OCI-LY1 (cell line): ENCODE measurements at regions not wholly inside any gene's neighbourhood (a gene's known extent, or its start where the extent isn't known, plus 50 kb on each side); places are given as distances from the start of the nearest gene placed in this dataset.

ENCODE experiments used
- H2AFZ ChIP-seq: fragments of 200-600 bp; sonication (generic), shearing (Covaris generic); 2 replicates; pipeline ENCODE4 v1.6.0; 2014; ENCODE audit warnings: antibody characterized with exemption, mild to moderate bottlenecking, low read length
- H3F3A ChIP-seq: fragments of 200-600 bp; sonication (generic), shearing (Covaris generic); 2 replicates; pipeline ENCODE4 v1.6.0; 2014; ENCODE audit warnings: mild to moderate bottlenecking, antibody characterized with exemption, low read length, moderate library complexity; ENCODE audit not compliant: insufficient read depth
- H3K27ac ChIP-seq: fragments of 200-600 bp; sonication (generic); 2 replicates; pipeline ENCODE4 v1.5.1; 2014; ENCODE audit warnings: low read length, mixed run types, mild to moderate bottlenecking, low read depth; ENCODE audit not compliant: poor library complexity, severe bottlenecking
- H3K27me3 ChIP-seq: fragments of 200-600 bp; sonication (generic); 2 replicates; pipeline ENCODE4 v1.6.0; 2014; ENCODE audit warnings: antibody characterized with exemption, mild to moderate bottlenecking, low read length, moderate library complexity; ENCODE audit not compliant: insufficient read depth
- H3K36me3 ChIP-seq: fragments of 200-600 bp; sonication (generic); 2 replicates; pipeline ENCODE4 v1.6.1; 2014; ENCODE audit warnings: mild to moderate bottlenecking, antibody characterized with exemption, low read length, moderate library complexity, mixed read lengths; ENCODE audit not compliant: insufficient read depth
- H3K4me1 ChIP-seq: fragments of 200-600 bp; sonication (generic); 2 replicates; pipeline ENCODE4 v1.5.1; 2014; ENCODE audit warnings: mild to moderate bottlenecking, low read length, moderate library complexity; ENCODE audit not compliant: insufficient read depth, severe bottlenecking
- H3K4me2 ChIP-seq: fragments of 200-600 bp; sonication (generic), shearing (Covaris generic); 2 replicates; pipeline ENCODE4 v1.6.1; 2014; ENCODE audit warnings: low read length
- H3K4me3 ChIP-seq: fragments of 200-600 bp; sonication (generic); 2 replicates; pipeline ENCODE4 v1.5.1; 2014; ENCODE audit warnings: low read length, low read depth, mild to moderate bottlenecking, mixed read lengths; ENCODE audit not compliant: poor library complexity, severe bottlenecking
- H3K79me2 ChIP-seq: fragments of 200-600 bp; shearing (Covaris generic); 2 replicates; pipeline ENCODE4 v1.6.1; 2016; ENCODE audit warnings: mixed run types, low read length, mixed read lengths; ENCODE audit not compliant: insufficient read depth
- H3K9ac ChIP-seq: fragments of 200-600 bp; sonication (generic), shearing (Covaris generic); 2 replicates; pipeline ENCODE4 v1.6.1; 2014; ENCODE audit warnings: mild to moderate bottlenecking, low read length, mixed read lengths
- H3K9me2 ChIP-seq: fragments of 200-600 bp; sonication (generic), shearing (Covaris generic); 2 replicates; pipeline ENCODE4 v1.6.1; 2014; ENCODE audit warnings: low read depth, mild to moderate bottlenecking, low read length, mixed read lengths
- H3K9me3 ChIP-seq: fragments of 200-600 bp; shearing (Covaris generic); 2 replicates; pipeline ENCODE4 v1.6.1; 2014; ENCODE audit warnings: low read length, mixed read lengths
- H4K20me1 ChIP-seq: fragments of 200-600 bp; sonication (generic), shearing (Covaris generic); 2 replicates; pipeline ENCODE4 v1.6.0; 2016; ENCODE audit warnings: mild to moderate bottlenecking, low read length; ENCODE audit not compliant: insufficient read depth
- EZH2 ChIP-seq: fragments of 200-600 bp; sonication (generic), shearing (Covaris generic); IDR thresholded peaks from 2 replicates; pipeline ENCODE4 v1.8.0; 2017; ENCODE audit warnings: borderline replicate concordance, mixed run types, mild to moderate bottlenecking, antibody characterized with exemption, low read length, moderate library complexity, mixed read lengths
- TF ChIP-seq, protein P1 (sequence below): fragments of 200-600 bp; sonication (generic), shearing (Covaris generic); IDR thresholded peaks from 2 replicates; pipeline ENCODE4 v1.5.1; 2017; ENCODE audit warnings: mild to moderate bottlenecking, antibody characterized with exemption, low read length, moderate library complexity, mixed read lengths

GRCh38 chr7:41067576-41067975 is 635.3 kb downstream of the INHBA start:
- Histone ChIP-seq H3K4me2 (no peak overlapping the region), H3K27me3 (no peaks in the 10 kb centered on the region), H3K9ac (no peak overlapping the region), H4K20me1 (no peaks in the 10 kb centered on the region), H3F3A (no peaks in the 10 kb centered on the region), H3K36me3 (no peaks in the 10 kb centered on the region), H3K4me1 (no peaks in the 10 kb centered on the region), H3K9me3 (no peaks in the 10 kb centered on the region), H3K79me2 (no peaks in the 10 kb centered on the region), H3K27ac (no peak overlapping the region), H3K9me2 (no peaks in the 10 kb centered on the region), H2AFZ (no peak overlapping the region), H3K4me3 (no peak overlapping the region)
- TF ChIP-seq, protein P1, sequence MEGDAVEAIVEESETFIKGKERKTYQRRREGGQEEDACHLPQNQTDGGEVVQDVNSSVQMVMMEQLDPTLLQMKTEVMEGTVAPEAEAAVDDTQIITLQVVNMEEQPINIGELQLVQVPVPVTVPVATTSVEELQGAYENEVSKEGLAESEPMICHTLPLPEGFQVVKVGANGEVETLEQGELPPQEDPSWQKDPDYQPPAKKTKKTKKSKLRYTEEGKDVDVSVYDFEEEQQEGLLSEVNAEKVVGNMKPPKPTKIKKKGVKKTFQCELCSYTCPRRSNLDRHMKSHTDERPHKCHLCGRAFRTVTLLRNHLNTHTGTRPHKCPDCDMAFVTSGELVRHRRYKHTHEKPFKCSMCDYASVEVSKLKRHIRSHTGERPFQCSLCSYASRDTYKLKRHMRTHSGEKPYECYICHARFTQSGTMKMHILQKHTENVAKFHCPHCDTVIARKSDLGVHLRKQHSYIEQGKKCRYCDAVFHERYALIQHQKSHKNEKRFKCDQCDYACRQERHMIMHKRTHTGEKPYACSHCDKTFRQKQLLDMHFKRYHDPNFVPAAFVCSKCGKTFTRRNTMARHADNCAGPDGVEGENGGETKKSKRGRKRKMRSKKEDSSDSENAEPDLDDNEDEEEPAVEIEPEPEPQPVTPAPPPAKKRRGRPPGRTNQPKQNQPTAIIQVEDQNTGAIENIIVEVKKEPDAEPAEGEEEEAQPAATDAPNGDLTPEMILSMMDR, result no peak
- no peak for TF ChIP-seq EZH2

DNA sequence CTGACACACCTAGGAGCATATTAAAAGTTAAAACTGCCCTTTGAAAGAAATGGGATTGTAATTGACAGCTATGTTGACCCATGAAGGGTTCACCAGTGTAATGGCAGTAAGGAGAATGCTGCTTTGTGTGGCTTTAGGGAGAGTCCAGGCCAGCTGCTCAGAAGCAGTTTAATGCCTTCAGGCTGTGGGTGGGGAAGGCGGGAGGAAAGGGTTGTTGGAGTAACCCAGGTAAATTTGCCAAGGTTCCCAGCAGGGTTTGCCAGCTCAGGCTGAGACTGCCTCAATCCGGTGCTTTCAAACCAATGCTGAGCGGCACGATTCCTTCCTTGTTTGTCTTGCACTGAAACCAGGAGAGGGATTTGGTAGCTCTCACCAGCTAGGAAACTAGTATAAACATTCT is 637.2 kb downstream of the INHBA start:
- H4K20me1 ChIP-seq, result no peaks in the 10 kb centered on the region
- no peaks in the 10 kb centered on the region for H3K9me3 ChIP-seq
- no peaks in the 10 kb centered on the region for H3K9me2 ChIP-seq
- H3K79me2 ChIP-seq, result no peaks in the 10 kb centered on the region
- no peak overlapping the region for H3K9ac ChIP-seq
- H3F3A ChIP-seq, result no peaks in the 10 kb centered on the region
- H3K27me3 ChIP-seq, result no peaks in the 10 kb centered on the region
- no peaks in the 10 kb centered on the region for H3K4me1 ChIP-seq
- no peak overlapping the region for H3K27ac ChIP-seq
- H3K4me2 ChIP-seq, result no peak overlapping the region
- no peak overlapping the region for H2AFZ ChIP-seq
- H3K4me3 ChIP-seq, result no peak overlapping the region
- TF ChIP-seq, protein P1, result no peak
- TF ChIP-seq EZH2, result no peak
- no peaks in the 10 kb centered on the region for H3K36me3 ChIP-seq

GRCh38 chr7:41063116-41063515 is 639.8 kb downstream of the INHBA start:
- Histone ChIP-seq H3K4me1 (no peaks in the 10 kb centered on the region), H3K4me3 (no peak overlapping the region), H3K27me3 (no peaks in the 10 kb centered on the region), H3K9me2 (no peaks in the 10 kb centered on the region), H3K9me3 (no peaks in the 10 kb centered on the region), H3K36me3 (no peaks in the 10 kb centered on the region), H4K20me1 (no peaks in the 10 kb centered on the region), H3K27ac (no peak overlapping the region), H3F3A (no peaks in the 10 kb centered on the region), H3K4me2 (no peak overlapping the region), H3K9ac (no peak overlapping the region), H3K79me2 (no peaks in the 10 kb centered on the region), H2AFZ (no peak overlapping the region)
- TF ChIP-seq, protein P1, result no peak
- TF ChIP-seq EZH2, result no peak
